Sigmoid colon (tissue), 4 donors: ENCODE measurements at regions not wholly inside any gene's neighbourhood (a gene's known extent, or its start where the extent isn't known, plus 50 kb on each side); places are given as distances from the start of the nearest gene placed in this dataset.

Experiments
- CTCF ChIP-seq, 4 experiments: fragments of 450-650 bp in 3 of 4; fragments of 200-600 bp in 1 of 4; IDR thresholded peaks; one replicate each; pipeline ENCODE4 v1.5.1; 2016 to 2019; ENCODE audit warnings: antibody characterized with exemption in 4 of 4, mild to moderate bottlenecking in 3 of 4, moderate library complexity in 2 of 4
- EP300 ChIP-seq, 4 donors: sonication (generic); formaldehyde crosslinking; IDR thresholded peaks; one replicate each; pipeline ENCODE4 v1.6.1; 2017; ENCODE audit warnings: antibody characterized with exemption in 4 of 4

GRCh38 chrX:122770581-122770980, 413.5 kb upstream of the GRIA3 start:
- TF ChIP-seq CTCF (IDR thresholded peaks at IDR 0.05) (no peak), EP300 (IDR thresholded peaks at IDR 0.05) (no peak)
